Prostate gland (tissue), 2 donors: ENCODE measurements at regions not wholly inside any gene's neighbourhood (a gene's known extent, or its start where the extent isn't known, plus 50 kb on each side); places are given as distances from the start of the nearest gene placed in this dataset.

Source experiments
- DNase-seq: peaks from one replicate; pipeline ENCODE4 v3.0.0-alpha.2; 2019; ENCODE audit warnings: low spot score
- H3K27ac ChIP-seq, 2 donors: fragments of 200-600 bp; sonication (generic); 2 replicates each; pipeline ENCODE4 v1.5.1; 2017 to 2019
- H3K27me3 ChIP-seq: fragments of 200-600 bp; sonication (generic); replicated peaks from 2 replicates; pipeline ENCODE4 v1.5.1; 2019; ENCODE audit not compliant: insufficient read depth
- H3K36me3 ChIP-seq, 2 donors: fragments of 200-600 bp; sonication (generic); 1 replicate in 1 of 2; 2 replicates in 1 of 2; pipeline versions ENCODE4 v1.5.1 to v1.8.1; 2017 to 2019
- H3K4me1 ChIP-seq: fragments of 200-600 bp; sonication (generic); replicated peaks from 2 replicates; pipeline ENCODE4 v1.5.1; 2019
- H3K4me3 ChIP-seq, 2 donors: fragments of 200-600 bp; sonication (generic); 2 replicates each; pipeline ENCODE4 v1.5.1; 2017 to 2019
- H3K9me3 ChIP-seq: fragments of 200-600 bp; sonication (generic); 2 replicates; pipeline ENCODE4 v1.5.1; 2017
- POLR2A ChIP-seq: fragments of 450-650 bp; IDR thresholded peaks from one replicate; pipeline ENCODE4 v1.6.1; 2016; ENCODE audit warnings: antibody characterized with exemption, mild to moderate bottlenecking
- POLR2AphosphoS5 ChIP-seq: sonication (generic); formaldehyde crosslinking; IDR thresholded peaks from one replicate; pipeline ENCODE4 v1.6.1; 2017; ENCODE audit warnings: antibody characterized with exemption
- WGBS: methylation state at CpG from one replicate; pipeline ENCODE4 v1.1.5; 2018; 5-methylcytosine and 5-hydroxymethylcytosine counted together
- intact Hi-C: fragments of 100-400 bp; cut with DNase I; formaldehyde crosslinking; loops from one replicate; pipeline ENCODE4 v1.14.2; 2022
- TF ChIP-seq, protein P1 (sequence below), 4 experiments: fragments of 200-600 bp in 2 of 4; fragments of 450-650 bp in 2 of 4; sonication (generic) in 2 of 4; IDR thresholded peaks; 1 replicate in 3 of 4; 2 replicates in 1 of 4; pipeline ENCODE4 v1.5.1; 2016 to 2019; ENCODE audit warnings: antibody characterized with exemption in 4 of 4, mild to moderate bottlenecking in 2 of 4, moderate library complexity in 2 of 4

- no peak overlapping the region for H3K27ac ChIP-seq
- TF ChIP-seq POLR2AphosphoS5 (no peak), POLR2A (no peak)
- TF ChIP-seq, protein P1, sequence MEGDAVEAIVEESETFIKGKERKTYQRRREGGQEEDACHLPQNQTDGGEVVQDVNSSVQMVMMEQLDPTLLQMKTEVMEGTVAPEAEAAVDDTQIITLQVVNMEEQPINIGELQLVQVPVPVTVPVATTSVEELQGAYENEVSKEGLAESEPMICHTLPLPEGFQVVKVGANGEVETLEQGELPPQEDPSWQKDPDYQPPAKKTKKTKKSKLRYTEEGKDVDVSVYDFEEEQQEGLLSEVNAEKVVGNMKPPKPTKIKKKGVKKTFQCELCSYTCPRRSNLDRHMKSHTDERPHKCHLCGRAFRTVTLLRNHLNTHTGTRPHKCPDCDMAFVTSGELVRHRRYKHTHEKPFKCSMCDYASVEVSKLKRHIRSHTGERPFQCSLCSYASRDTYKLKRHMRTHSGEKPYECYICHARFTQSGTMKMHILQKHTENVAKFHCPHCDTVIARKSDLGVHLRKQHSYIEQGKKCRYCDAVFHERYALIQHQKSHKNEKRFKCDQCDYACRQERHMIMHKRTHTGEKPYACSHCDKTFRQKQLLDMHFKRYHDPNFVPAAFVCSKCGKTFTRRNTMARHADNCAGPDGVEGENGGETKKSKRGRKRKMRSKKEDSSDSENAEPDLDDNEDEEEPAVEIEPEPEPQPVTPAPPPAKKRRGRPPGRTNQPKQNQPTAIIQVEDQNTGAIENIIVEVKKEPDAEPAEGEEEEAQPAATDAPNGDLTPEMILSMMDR (IDR thresholded peaks at IDR 0.05), result no peak
- no peaks in the 10 kb centered on the region for H3K4me1 ChIP-seq
- no peaks in the 10 kb centered on the region for H3K27me3 ChIP-seq
- WGBS, result 87% methylated on average over 5 of the region's 6 CpGs
- intact Hi-C loops, result no loop called here
- H3K4me3 ChIP-seq, result no peak overlapping the region
- no peaks in the 10 kb centered on the region for H3K9me3 ChIP-seq
- H3K36me3 ChIP-seq, result no peaks in the 10 kb centered on the region
- no peak for DNase-seq
These were observed 68.1 kb upstream of the NPTX2 start for GRCh38 chr7:98548971-98549370.

- TF ChIP-seq, protein P1 (IDR thresholded peaks at IDR 0.05), result no peak
- TF ChIP-seq POLR2AphosphoS5 (no peak), POLR2A (no peak)
- Histone ChIP-seq H3K27me3 (no peaks in the 10 kb centered on the region), H3K4me3 (no peak overlapping the region), H3K27ac (no peak overlapping the region), H3K36me3 (no peaks in the 10 kb centered on the region), H3K4me1 (no peaks in the 10 kb centered on the region), H3K9me3 (no peaks in the 10 kb centered on the region)
- WGBS, result 92% methylated on average over 2 of the region's 2 CpGs
- intact Hi-C loops, result no loop called here
- DNase-seq, result no peak
These were observed 68.7 kb upstream of the NPTX2 start for GRCh38 chr7:98548370-98548769.

DNA sequence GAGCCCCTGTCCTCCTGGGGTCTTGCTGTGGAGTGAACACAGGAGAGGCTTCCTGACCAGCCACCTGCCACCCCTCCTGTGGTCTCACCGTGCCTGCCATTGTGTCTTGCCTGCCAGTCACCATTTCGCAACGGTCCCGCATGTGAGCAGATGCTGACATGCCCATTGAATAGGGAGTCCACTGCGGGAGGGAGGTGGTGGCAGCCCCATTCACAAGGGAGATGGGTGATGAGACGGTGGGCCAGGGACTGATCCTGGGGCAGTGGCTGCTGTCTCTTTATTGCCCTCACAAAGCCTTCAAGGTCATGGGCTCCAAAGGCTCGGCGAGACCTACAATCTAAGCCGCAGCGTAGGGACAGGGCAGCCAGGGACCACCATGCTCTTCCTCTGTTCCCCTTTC lies 76.0 kb upstream of the NPTX2 start:
- Histone ChIP-seq H3K4me3 (no peak overlapping the region), H3K4me1 (no peaks in the 10 kb centered on the region), H3K9me3 (no peaks in the 10 kb centered on the region), H3K27me3 (no peaks in the 10 kb centered on the region), H3K27ac (no peak overlapping the region), H3K36me3 (no peaks in the 10 kb centered on the region)
- WGBS, result 84% methylated on average over 10 of the region's 10 CpGs
- TF ChIP-seq POLR2AphosphoS5 (no peak), POLR2A (no peak)
- TF ChIP-seq, protein P1 (IDR thresholded peaks at IDR 0.05), result no peak
- DNase-seq, result no peak
- intact Hi-C loops, result no loop called here

DNA sequence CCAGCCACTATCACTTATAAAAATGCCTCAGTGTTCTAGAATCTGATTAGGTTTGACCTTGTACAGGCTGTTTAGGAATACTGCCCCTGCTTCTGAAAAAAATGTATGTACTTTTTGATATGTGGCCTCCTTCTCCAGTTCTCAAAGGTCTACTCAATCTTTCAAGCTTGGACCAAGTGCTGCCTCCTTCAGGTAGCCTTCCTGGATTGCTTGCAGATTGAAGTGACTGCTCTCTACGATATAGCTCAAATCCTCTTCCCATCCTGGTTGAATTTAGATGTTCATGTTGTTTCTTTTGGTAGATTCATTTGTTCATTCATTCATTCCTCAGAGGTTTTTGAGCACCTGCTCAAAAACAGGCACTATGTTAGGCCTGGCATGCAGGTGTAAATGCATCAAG lies 77.2 kb upstream of the NPTX2 start:
- DNase-seq, result no peak
- intact Hi-C loops, result no loop called here
- Histone ChIP-seq H3K9me3 (no peaks in the 10 kb centered on the region), H3K27ac (no peak overlapping the region), H3K4me1 (no peaks in the 10 kb centered on the region), H3K36me3 (no peaks in the 10 kb centered on the region), H3K27me3 (no peaks in the 10 kb centered on the region), H3K4me3 (no peak overlapping the region)
- TF ChIP-seq, protein P1 (IDR thresholded peaks at IDR 0.05), result no peak
- TF ChIP-seq POLR2AphosphoS5, result no peak
- no peak for TF ChIP-seq POLR2A
- 79% methylated on average over 1 of the region's 1 CpG for WGBS

GRCh38 chr7:98536803-98537202 lies 80.3 kb upstream of the NPTX2 start:
- DNase-seq, result no peak
- no peak overlapping the region for H3K27ac ChIP-seq
- intact Hi-C loops, result no loop called here
- no peaks in the 10 kb centered on the region for H3K36me3 ChIP-seq
- H3K4me3 ChIP-seq, result no peak overlapping the region
- H3K27me3 ChIP-seq, result no peaks in the 10 kb centered on the region
- TF ChIP-seq POLR2A, result no peak
- TF ChIP-seq POLR2AphosphoS5, result no peak
- TF ChIP-seq, protein P1 (IDR thresholded peaks at IDR 0.05), result no peak
- no peaks in the 10 kb centered on the region for H3K4me1 ChIP-seq
- H3K9me3 ChIP-seq, result no peaks in the 10 kb centered on the region
